ENCODE measurements at regions not wholly inside any gene's neighbourhood (a gene's known extent, or its start where the extent isn't known, plus 50 kb on each side); places are given as distances from the start of the nearest gene placed in this dataset.

- no peaks in the 10 kb centered on the region for H3K27me3 ChIP-seq
- WGBS, 4 donors, result 42 to 71% (median 50%) methylated on average over 1 of the region's 1 CpG
- H3K36me3 ChIP-seq (replicated peaks in 1 of 2), result no peaks in the 10 kb centered on the region
- intact Hi-C loops (cut with DNase I), result no loop called here
- no peak for TF ChIP-seq POLR2A (IDR thresholded peaks at IDR 0.05)
- TF ChIP-seq, protein P1, sequence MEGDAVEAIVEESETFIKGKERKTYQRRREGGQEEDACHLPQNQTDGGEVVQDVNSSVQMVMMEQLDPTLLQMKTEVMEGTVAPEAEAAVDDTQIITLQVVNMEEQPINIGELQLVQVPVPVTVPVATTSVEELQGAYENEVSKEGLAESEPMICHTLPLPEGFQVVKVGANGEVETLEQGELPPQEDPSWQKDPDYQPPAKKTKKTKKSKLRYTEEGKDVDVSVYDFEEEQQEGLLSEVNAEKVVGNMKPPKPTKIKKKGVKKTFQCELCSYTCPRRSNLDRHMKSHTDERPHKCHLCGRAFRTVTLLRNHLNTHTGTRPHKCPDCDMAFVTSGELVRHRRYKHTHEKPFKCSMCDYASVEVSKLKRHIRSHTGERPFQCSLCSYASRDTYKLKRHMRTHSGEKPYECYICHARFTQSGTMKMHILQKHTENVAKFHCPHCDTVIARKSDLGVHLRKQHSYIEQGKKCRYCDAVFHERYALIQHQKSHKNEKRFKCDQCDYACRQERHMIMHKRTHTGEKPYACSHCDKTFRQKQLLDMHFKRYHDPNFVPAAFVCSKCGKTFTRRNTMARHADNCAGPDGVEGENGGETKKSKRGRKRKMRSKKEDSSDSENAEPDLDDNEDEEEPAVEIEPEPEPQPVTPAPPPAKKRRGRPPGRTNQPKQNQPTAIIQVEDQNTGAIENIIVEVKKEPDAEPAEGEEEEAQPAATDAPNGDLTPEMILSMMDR (IDR thresholded peaks at IDR 0.05), result no peak
- no peak overlapping the region for H3K4me3 ChIP-seq
- no peaks in the 10 kb centered on the region for H3K9me3 ChIP-seq (replicated peaks in 1 of 3)
- H3K4me1 ChIP-seq (replicated peaks in 1 of 2), result no peaks in the 10 kb centered on the region
- no peak for DNase-seq
- H3K27ac ChIP-seq, result no peak overlapping the region
Measured at GRCh38 chr4:125703443-125703842, 388.7 kb downstream of the FAT4 start.

GRCh38 chr4:125704726-125705125, 390.0 kb downstream of the FAT4 start:
- Histone ChIP-seq H3K27me3 (no peaks in the 10 kb centered on the region), H3K9me3 (replicated peaks in 1 of 3) (no peaks in the 10 kb centered on the region), H3K4me1 (replicated peaks in 1 of 2) (no peaks in the 10 kb centered on the region), H3K4me3 (no peak overlapping the region), H3K27ac (no peak overlapping the region), H3K36me3 (replicated peaks in 1 of 2) (no peaks in the 10 kb centered on the region)
- 51 to 70% (median 60%) methylated on average over 3 of the region's 3 CpGs for WGBS, 4 donors
- intact Hi-C loops (cut with DNase I), result no loop called here
- no peak for TF ChIP-seq POLR2A (IDR thresholded peaks at IDR 0.05)
- TF ChIP-seq, protein P1 (IDR thresholded peaks at IDR 0.05), result no peak
- DNase-seq, result no peak

DNA sequence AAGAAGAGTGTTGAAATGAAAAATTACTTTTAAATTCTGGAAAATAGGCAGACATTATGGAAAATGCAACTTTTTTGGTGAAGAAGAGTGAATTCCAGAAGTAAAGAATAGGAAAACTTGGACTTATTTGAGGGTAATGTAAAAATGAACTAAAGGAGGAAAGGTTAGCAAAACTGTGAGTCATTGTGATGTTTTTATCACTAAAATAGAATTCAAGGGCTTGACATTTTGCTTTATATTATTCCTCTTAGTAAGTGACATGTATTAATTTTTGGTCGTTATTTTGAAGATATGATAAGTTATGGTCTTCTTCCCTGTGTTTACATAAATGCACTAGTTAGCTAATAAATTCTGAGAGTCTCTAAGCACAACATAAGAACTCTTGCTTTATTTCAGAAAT, 390.9 kb downstream of the FAT4 start:
- TF ChIP-seq POLR2A (IDR thresholded peaks at IDR 0.05), result no peak
- TF ChIP-seq, protein P1 (IDR thresholded peaks at IDR 0.05), result no peak
- H3K9me3 ChIP-seq (replicated peaks in 1 of 3), result no peaks in the 10 kb centered on the region
- 15 to 39% (median 23%) methylated on average over 1 of the region's 1 CpG for WGBS, 4 donors
- DNase-seq, result no peak
- H3K27ac ChIP-seq, result no peak overlapping the region
- intact Hi-C loops (cut with DNase I), result no loop called here
- no peaks in the 10 kb centered on the region for H3K4me1 ChIP-seq (replicated peaks in 1 of 2)
- no peaks in the 10 kb centered on the region for H3K27me3 ChIP-seq
- H3K4me3 ChIP-seq, result no peak overlapping the region
- H3K36me3 ChIP-seq (replicated peaks in 1 of 2), result no peaks in the 10 kb centered on the region

- DNase-seq, result no peak
- Histone ChIP-seq H3K9me3 (replicated peaks in 1 of 3) (no peaks in the 10 kb centered on the region), H3K27me3 (no peaks in the 10 kb centered on the region), H3K36me3 (replicated peaks in 1 of 2) (no peaks in the 10 kb centered on the region), H3K4me1 (replicated peaks in 1 of 2) (no peaks in the 10 kb centered on the region), H3K4me3 (no peak overlapping the region), H3K27ac (no peak overlapping the region)
- 91 to 95% (median 94%) methylated on average over 12 to 17 of the region's 17 CpGs for whole genome bisulfite sequencing, 4 donors
- intact Hi-C loops (cut with DNase I), result no loop called here
- TF ChIP-seq, protein P1 (IDR thresholded peaks at IDR 0.05), result no peak
- no peak for TF ChIP-seq POLR2A (IDR thresholded peaks at IDR 0.05)
Measured at GRCh38 chr4:125707397-125707796, 392.6 kb downstream of the FAT4 start.
